SK-N-SH (cell line): ENCODE measurements at regions not wholly inside any gene's neighbourhood (a gene's known extent, or its start where the extent isn't known, plus 50 kb on each side); places are given as distances from the start of the nearest gene placed in this dataset.

Experiments used
- JUND ChIP-seq: IDR thresholded peaks from 2 replicates; pipeline ENCODE4 v1.4.0; 2012
- MXI1 ChIP-seq: IDR thresholded peaks from 2 replicates; pipeline ENCODE4 v1.6.1; 2012; ENCODE audit warnings: mild to moderate bottlenecking, low read depth, low read length, improper control_type of control experiment
- RAD21 ChIP-seq: IDR thresholded peaks from 2 replicates; pipeline ENCODE4 v1.6.1; 2012; ENCODE audit warnings: mild to moderate bottlenecking, low read length
- TF ChIP-seq, protein P1 (sequence below): fragments of 200-600 bp; sonication (generic); IDR thresholded peaks from 2 replicates; pipeline ENCODE4 v1.6.1; 2017; ENCODE audit warnings: antibody characterized with exemption, mild to moderate bottlenecking, moderate library complexity

- TF ChIP-seq, protein P1, sequence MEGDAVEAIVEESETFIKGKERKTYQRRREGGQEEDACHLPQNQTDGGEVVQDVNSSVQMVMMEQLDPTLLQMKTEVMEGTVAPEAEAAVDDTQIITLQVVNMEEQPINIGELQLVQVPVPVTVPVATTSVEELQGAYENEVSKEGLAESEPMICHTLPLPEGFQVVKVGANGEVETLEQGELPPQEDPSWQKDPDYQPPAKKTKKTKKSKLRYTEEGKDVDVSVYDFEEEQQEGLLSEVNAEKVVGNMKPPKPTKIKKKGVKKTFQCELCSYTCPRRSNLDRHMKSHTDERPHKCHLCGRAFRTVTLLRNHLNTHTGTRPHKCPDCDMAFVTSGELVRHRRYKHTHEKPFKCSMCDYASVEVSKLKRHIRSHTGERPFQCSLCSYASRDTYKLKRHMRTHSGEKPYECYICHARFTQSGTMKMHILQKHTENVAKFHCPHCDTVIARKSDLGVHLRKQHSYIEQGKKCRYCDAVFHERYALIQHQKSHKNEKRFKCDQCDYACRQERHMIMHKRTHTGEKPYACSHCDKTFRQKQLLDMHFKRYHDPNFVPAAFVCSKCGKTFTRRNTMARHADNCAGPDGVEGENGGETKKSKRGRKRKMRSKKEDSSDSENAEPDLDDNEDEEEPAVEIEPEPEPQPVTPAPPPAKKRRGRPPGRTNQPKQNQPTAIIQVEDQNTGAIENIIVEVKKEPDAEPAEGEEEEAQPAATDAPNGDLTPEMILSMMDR = no peak
- TF ChIP-seq MXI1 (no peak), JUND (no peak), RAD21 (no peak)
Measured at GRCh38 chr3:115324056-115324455, 177.0 kb upstream of the ZBTB20 start.
